IMR-90 (cell line): ENCODE measurements at regions not wholly inside any gene's neighbourhood (a gene's known extent, or its start where the extent isn't known, plus 50 kb on each side); places are given as distances from the start of the nearest gene placed in this dataset.

Source experiments
- ATAC-seq: fragments of 200-7000 bp; cut with Tn5 transposase; 2 replicates; pipeline ENCODE4 v1.9.1; 2020; ENCODE audit warnings: low read depth, mild to moderate bottlenecking, moderate library complexity
- BruUV-seq: library from RNA; stranded (reverse); fragments of 400-500 nt; replicated peaks from 2 replicates; lab custom pipeline; 2021; lab: Mats Ljungman, UMichigan
- CTCF ChIA-PET: fragments of 300-600 bp; formaldehyde crosslinking; extraction: SDS; loops from one replicate; lab custom pipeline; 2021; ENCODE audit warnings: antibody characterized with exemption; lab: Yijun Ruan, JAX
- POLR2A ChIA-PET: fragments of 300-600 bp; sonication (Branson Sonifier 250); formaldehyde crosslinking; loops from one replicate; lab custom pipeline; 2022; ENCODE audit warnings: antibody characterized with exemption; ENCODE audit not compliant: unreplicated experiment; lab: Charles Lee
- DNase-seq: peaks from one replicate; pipeline ENCODE4 v3.0.0; 2013
- H2AFZ ChIP-seq: replicated peaks from 2 replicates; pipeline ENCODE3; 2013; ENCODE audit warnings: low read length, mild to moderate bottlenecking; ENCODE audit not compliant: poor library complexity
- H2AK5ac ChIP-seq: 2 replicates; pipeline ENCODE4 v1.6.1; 2013; ENCODE audit warnings: low read depth, low read length, inconsistent platforms
- H2AK9ac ChIP-seq: replicated peaks from 2 replicates; pipeline ENCODE3; 2013; ENCODE audit warnings: mild to moderate bottlenecking, low read depth, low read length, moderate library complexity; ENCODE audit not compliant: poor library complexity
- H2BK120ac ChIP-seq: 2 replicates; pipeline ENCODE4 v1.6.1; 2013; ENCODE audit warnings: low read depth, low read length, inconsistent platforms
- H2BK15ac ChIP-seq: 3 replicates; pipeline ENCODE4 v1.6.1; 2013; ENCODE audit warnings: low read depth, low read length, inconsistent platforms
- H2BK20ac ChIP-seq: 2 replicates; pipeline ENCODE4 v1.6.1; 2013; ENCODE audit warnings: low read depth, mild to moderate bottlenecking, inconsistent platforms, low read length, moderate library complexity
- H2BK5ac ChIP-seq: 2 replicates; pipeline ENCODE4 v1.6.1; 2013; ENCODE audit warnings: mild to moderate bottlenecking, low read depth, low read length, inconsistent platforms; ENCODE audit not compliant: poor library complexity, severe bottlenecking
- H3K14ac ChIP-seq: replicated peaks from 2 replicates; pipeline ENCODE4 v1.6.1; 2013; ENCODE audit warnings: low read depth, low read length, inconsistent platforms
- H3K18ac ChIP-seq: 2 replicates; pipeline ENCODE4 v1.6.1; 2013; ENCODE audit warnings: low read depth, low read length, control low read depth
- H3K23ac ChIP-seq: 2 replicates; pipeline ENCODE4 v1.6.1; 2013; ENCODE audit warnings: low read depth, low read length, inconsistent platforms
- H3K27ac ChIP-seq: 2 replicates; pipeline ENCODE4 v1.5.1; 2013; ENCODE audit warnings: mild to moderate bottlenecking, control low read depth, low read length; ENCODE audit not compliant: insufficient read depth
- H3K27me3 ChIP-seq: 2 replicates; pipeline ENCODE4 v1.6.1; 2013; ENCODE audit warnings: low read length; ENCODE audit not compliant: control insufficient read depth, insufficient read depth
- H3K36me3 ChIP-seq: 2 replicates; pipeline ENCODE4 v1.6.1; 2013; ENCODE audit warnings: low read length, mixed read lengths; ENCODE audit not compliant: control insufficient read depth, insufficient read depth
- H3K4ac ChIP-seq: 2 replicates; pipeline ENCODE4 v1.6.1; 2013; ENCODE audit warnings: low read depth, low read length, inconsistent platforms
- H3K4me1 ChIP-seq: 2 replicates; pipeline ENCODE4 v1.6.1; 2013; ENCODE audit warnings: low read length, mixed read lengths; ENCODE audit not compliant: control insufficient read depth, insufficient read depth
- H3K4me2 ChIP-seq: 2 replicates; pipeline ENCODE4 v1.6.1; 2013; ENCODE audit warnings: low read depth, mild to moderate bottlenecking, control low read depth, low read length, moderate library complexity
- H3K4me3 ChIP-seq: 2 replicates; pipeline ENCODE4 v1.5.1; 2013; ENCODE audit warnings: low read depth, mild to moderate bottlenecking, control low read depth, low read length, moderate library complexity; ENCODE audit not compliant: insufficient read depth
- H3K56ac ChIP-seq: 2 replicates; pipeline ENCODE4 v1.6.1; 2013; ENCODE audit warnings: low read length, inconsistent platforms; ENCODE audit not compliant: insufficient read depth; ENCODE audit errors: extremely low read depth
- H3K79me1 ChIP-seq, 2 experiments: 2 replicates each; pipeline ENCODE4 v1.6.1; 2013; ENCODE audit warnings: low read length in 2 of 2, inconsistent platforms in 1 of 2, low read depth in 1 of 2
- H3K9ac ChIP-seq: 2 replicates; pipeline ENCODE4 v1.6.1; 2013; ENCODE audit warnings: low read depth, low read length, control low read depth
- H3K9me1 ChIP-seq: 2 replicates; pipeline ENCODE4 v1.6.1; 2013; ENCODE audit warnings: low read length, inconsistent platforms; ENCODE audit not compliant: insufficient read depth
- H3K9me3 ChIP-seq: 2 replicates; pipeline ENCODE4 v1.6.1; 2013; ENCODE audit warnings: low read length; ENCODE audit not compliant: control insufficient read depth, insufficient read depth
- H4K20me1 ChIP-seq: 2 replicates; pipeline ENCODE4 v1.6.1; 2013; ENCODE audit warnings: low read length, inconsistent platforms; ENCODE audit not compliant: insufficient read depth
- H4K5ac ChIP-seq: 2 replicates; pipeline ENCODE4 v1.6.1; 2013; ENCODE audit warnings: mild to moderate bottlenecking, low read depth, low read length, control low read depth
- H4K8ac ChIP-seq, 2 experiments: 2 replicates each; pipeline ENCODE4 v1.6.1; 2013; ENCODE audit warnings: low read depth in 2 of 2, low read length in 2 of 2, control low read depth in 1 of 2, inconsistent platforms in 1 of 2
- H4K91ac ChIP-seq: 2 replicates; pipeline ENCODE4 v1.6.1; 2013; ENCODE audit warnings: low read depth, low read length, inconsistent platforms; ENCODE audit not compliant: insufficient read depth
- BHLHE40 ChIP-seq: fragments of 150-350 bp; IDR thresholded peaks from 2 replicates; pipeline ENCODE4 v1.6.1; 2016; ENCODE audit warnings: mild to moderate bottlenecking, low read depth, low read length
- CEBPB ChIP-seq: IDR thresholded peaks from 2 replicates; pipeline ENCODE4 v1.6.1; 2012; ENCODE audit warnings: low read depth, low read length, improper control_type of control experiment
- CTCF ChIP-seq: conservative IDR thresholded peaks from 2 replicates; pipeline ENCODE4 v1.5.1; 2012; ENCODE audit warnings: mild to moderate bottlenecking, low read depth, low read length, improper control_type of control experiment
- ELK1 ChIP-seq: fragments of 150-350 bp; IDR thresholded peaks from 2 replicates; pipeline ENCODE4 v1.6.1; 2016; ENCODE audit warnings: low read depth, mild to moderate bottlenecking, low read length, moderate library complexity, borderline replicate concordance
- FOS ChIP-seq: fragments of 150-350 bp; IDR thresholded peaks from 2 replicates; pipeline ENCODE4 v1.6.1; 2016; ENCODE audit warnings: low read depth, low read length
- MAFK ChIP-seq: IDR thresholded peaks from 2 replicates; pipeline ENCODE4 v1.6.1; 2012; ENCODE audit warnings: low read depth, low read length, improper control_type of control experiment
- MAZ ChIP-seq: IDR thresholded peaks from 2 replicates; pipeline ENCODE4 v1.6.1; 2012; ENCODE audit warnings: low read depth, mild to moderate bottlenecking, low read length, improper control_type of control experiment, moderate library complexity, borderline replicate concordance
- MXI1 ChIP-seq: IDR thresholded peaks from 2 replicates; pipeline ENCODE4 v1.6.1; 2012; ENCODE audit warnings: low read depth, mild to moderate bottlenecking, low read length, moderate library complexity, borderline replicate concordance
- NFE2L2 ChIP-seq: fragments of 150-350 bp; IDR thresholded peaks from 2 replicates; pipeline ENCODE4 v1.6.1; 2016; ENCODE audit warnings: low read depth, mild to moderate bottlenecking, low read length
- POLR2A ChIP-seq: IDR thresholded peaks from 2 replicates; pipeline ENCODE4 v1.6.1; 2012; ENCODE audit warnings: mild to moderate bottlenecking, low read depth, low read length
- RAD21 ChIP-seq: IDR thresholded peaks from 2 replicates; pipeline ENCODE4 v1.6.1; 2012; ENCODE audit warnings: low read length, improper control_type of control experiment
- RCOR1 ChIP-seq: IDR thresholded peaks from 2 replicates; pipeline ENCODE4 v1.6.1; 2012; ENCODE audit warnings: mild to moderate bottlenecking, low read length, improper control_type of control experiment; ENCODE audit not compliant: insufficient replicate concordance
- RFX5 ChIP-seq: IDR thresholded peaks from 2 replicates; pipeline ENCODE4 v1.8.0; 2012; ENCODE audit warnings: low read depth, mild to moderate bottlenecking, low read length, moderate library complexity
- SMC3 ChIP-seq: fragments of 150-350 bp; IDR thresholded peaks from 2 replicates; pipeline ENCODE4 v1.6.1; 2016; ENCODE audit warnings: low read depth, mild to moderate bottlenecking, antibody characterized with exemption, low read length, moderate library complexity
- USF2 ChIP-seq: fragments of 150-350 bp; IDR thresholded peaks from 2 replicates; pipeline ENCODE4 v1.6.1; 2017; ENCODE audit warnings: mild to moderate bottlenecking, antibody characterized with exemption, low read length, low read depth
- WGBS, 2 experiments: methylation state at CpG; one replicate each; pipeline versions ENCODE4 v1.1.5 to v1.1.7; 2013; ENCODE audit warnings: missing lambda C conversion rate in 2 of 2; ENCODE audit not compliant: insufficient read length in 1 of 2; ENCODE audit errors: extremely low coverage in 2 of 2; 5-methylcytosine and 5-hydroxymethylcytosine counted together
- dilution Hi-C: fragments of 300-500 bp; cut with HindIII; formaldehyde crosslinking; loops from one replicate; pipeline ENCODE4 v1.14.3; 2018; ENCODE audit warnings: low sequenced_read_pairs; ENCODE audit not compliant: unreplicated experiment
- in situ Hi-C: fragments of 300-500 bp; cut with MboI; formaldehyde crosslinking; loops from 3 replicates; pipeline ENCODE4 v1.14.3; 2019; ENCODE audit warnings: low sequenced_read_pairs, inconsistent platforms, mixed read lengths
- intact Hi-C: fragments of 100-400 bp; cut with micrococcal nuclease; formaldehyde crosslinking; loops from 2 replicates; pipeline ENCODE4 v1.10.0; 2022

- no peak overlapping the region for H2AK9ac ChIP-seq
- H2AK5ac ChIP-seq = no peak overlapping the region
- peaks cover 2% of the 10 kb centered on the region; the same call in 1 of the 2 replicates for H3K9me1 ChIP-seq
- H3K4me2 ChIP-seq = no peak overlapping the region
- no peak overlapping the region for H2BK15ac ChIP-seq
- no peak overlapping the region for H3K4me3 ChIP-seq
- H3K4me1 ChIP-seq = no peaks in the 10 kb centered on the region
- no peak for DNase-seq
- H2BK20ac ChIP-seq = no peak overlapping the region
- no TSS peak for BruUV-seq
- H3K79me1 ChIP-seq = no peaks in the 10 kb centered on the region
- intact Hi-C loops = no loop called here
- H2AFZ ChIP-seq = no peak overlapping the region
- no peak overlapping the region for H3K56ac ChIP-seq
- ChIA-PET CTCF (no interaction called here), POLR2A (no interaction called here)
- no peaks in the 10 kb centered on the region for H3K27me3 ChIP-seq
- H3K18ac ChIP-seq = no peak overlapping the region
- H3K14ac ChIP-seq = no peak overlapping the region
- no peak overlapping the region for H4K8ac ChIP-seq
- H3K4ac ChIP-seq = no peak overlapping the region
- no peaks in the 10 kb centered on the region for H3K36me3 ChIP-seq
- no peak overlapping the region for H2BK5ac ChIP-seq
- no peaks in the 10 kb centered on the region for H4K20me1 ChIP-seq
- in situ Hi-C loops = no loop called here
- WGBS, 2 experiments = 89% methylated on average over 3 of the region's 11 CpGs; no CpG with 5 or more reads in 1 of the 2 experiments
- H3K27ac ChIP-seq = no peak overlapping the region
- H2BK120ac ChIP-seq = no peak overlapping the region
- ATAC-seq = no peak
- H4K5ac ChIP-seq = no peak overlapping the region
- no peak overlapping the region for H3K23ac ChIP-seq
- H3K9ac ChIP-seq = no peak overlapping the region
- no peak overlapping the region for H4K91ac ChIP-seq
- H3K9me3 ChIP-seq = no peaks in the 10 kb centered on the region
- dilution Hi-C loops = no loop called here
- TF ChIP-seq RCOR1 = no peak
- TF ChIP-seq MAFK = no peak
- TF ChIP-seq SMC3 = no peak
- TF ChIP-seq ELK1 = no peak
- TF ChIP-seq USF2 = no peak
- no peak for TF ChIP-seq RFX5
- no peak for TF ChIP-seq CEBPB
- TF ChIP-seq POLR2A = no peak
- no peak for TF ChIP-seq FOS
- TF ChIP-seq CTCF = no peak
- no peak for TF ChIP-seq RAD21
- no peak for TF ChIP-seq MXI1
- TF ChIP-seq BHLHE40 = no peak
- TF ChIP-seq MAZ = no peak
- no peak for TF ChIP-seq NFE2L2
Observed at GRCh38 chr6:21375151-21376116, 218.1 kb upstream of the SOX4 start.
